ENCODE measurements at regions not wholly inside any gene's neighbourhood (a gene's known extent, or its start where the extent isn't known, plus 50 kb on each side); places are given as distances from the start of the nearest gene placed in this dataset.

GRCh38 chr4:10837151-10837550, 152.6 kb upstream of the CLNK start:
- H3K4me1 Mint-ChIP-seq, result no peaks in the 10 kb centered on the region
- no peak overlapping the region for H3K4me3 Mint-ChIP-seq
- peaks cover 79% of the 10 kb centered on the region for H3K9me3 Mint-ChIP-seq
- H3K36me3 Mint-ChIP-seq, result peaks cover 47% of the 10 kb centered on the region
- ChIA-PET POLR2A (no interaction called here), CTCF (no interaction called here)
- H3K27ac Mint-ChIP-seq, result no peak overlapping the region
- ATAC-seq (no peak), DNase-seq (ENCODE audit: low spot score) (no peak)
- TF ChIP-seq ARID4B (CRISPR knock-in tag; IDR thresholded peaks at IDR 0.05; ENCODE audit: borderline replicate concordance) (no peak), PRDM15 (CRISPR knock-in tag; IDR thresholded peaks at IDR 0.05) (no peak), NR3C1 (CRISPR knock-in tag; conservative IDR thresholded peaks at IDR 0.05; ENCODE audit: low read depth) (no peak), STAT6 (CRISPR knock-in tag; conservative IDR thresholded peaks at IDR 0.05; ENCODE audit: low read depth) (no peak), RORB (CRISPR knock-in tag; IDR thresholded peaks at IDR 0.05) (no peak), ZNF512 (CRISPR knock-in tag; IDR thresholded peaks at IDR 0.05; ENCODE audit: borderline replicate concordance) (no peak), FOXP1 (CRISPR knock-in tag; IDR thresholded peaks at IDR 0.05; ENCODE audit: borderline replicate concordance) (no peak), ZNF425 (CRISPR knock-in tag; conservative IDR thresholded peaks at IDR 0.05) (no peak), NR2C2 (CRISPR knock-in tag; IDR thresholded peaks at IDR 0.05) (no peak), ZNF263 (CRISPR knock-in tag; IDR thresholded peaks at IDR 0.05; ENCODE audit: low read depth) (no peak), NR1H2 (CRISPR knock-in tag; IDR thresholded peaks at IDR 0.05) (no peak), USF2 (CRISPR knock-in tag; IDR thresholded peaks at IDR 0.05) (no peak), NFATC4 (CRISPR knock-in tag; IDR thresholded peaks at IDR 0.05) (no peak), ZBTB21 (CRISPR knock-in tag; IDR thresholded peaks at IDR 0.05; ENCODE audit: borderline replicate concordance) (no peak), ESRRA (CRISPR knock-in tag; IDR thresholded peaks at IDR 0.05; ENCODE audit: borderline replicate concordance) (no peak), JAZF1 (CRISPR knock-in tag; IDR thresholded peaks at IDR 0.05) (no peak), SMAD3 (CRISPR knock-in tag; IDR thresholded peaks at IDR 0.05; ENCODE audit: borderline replicate concordance) (no peak), ERG (CRISPR knock-in tag; IDR thresholded peaks at IDR 0.05) (no peak), FOXJ3 (CRISPR knock-in tag; IDR thresholded peaks at IDR 0.05; ENCODE audit: borderline replicate concordance) (no peak)
- H3K27me3 Mint-ChIP-seq (ENCODE audit: low read depth), result no peaks in the 10 kb centered on the region; the same call in none of the 2 replicates
